ENCODE measurements at regions not wholly inside any gene's neighbourhood (a gene's known extent, or its start where the extent isn't known, plus 50 kb on each side); places are given as distances from the start of the nearest gene placed in this dataset.
"Not testable (repeated sequence)": the region's sequence is repeated elsewhere in the genome, so short reads cannot be mapped to it uniquely, and the experiment has no call there.

GRCh38 chr6:153302133-153302532 lies 171.1 kb upstream of the RGS17 start:
- Histone ChIP-seq H3K9me3 (ENCODE audit: control insufficient read depth in 2 of 3, low read length in 3 of 3) (no peaks in the 10 kb centered on the region), H3K4me3 (ENCODE audit: low read length) (no peak overlapping the region), H3K27me3 (ENCODE audit: control insufficient read depth in 2 of 2, insufficient read depth in 2 of 2, low read length in 2 of 2) (no peaks in the 10 kb centered on the region), H3K27ac (ENCODE audit: low read depth, low read length) (no peak overlapping the region), H3K4me1 (ENCODE audit: control insufficient read depth in 2 of 2, insufficient read depth in 2 of 2, low read length in 2 of 2) (no peaks in the 10 kb centered on the region), H3K36me3 (ENCODE audit: control insufficient read depth in 2 of 3, insufficient read depth in 3 of 3, low read length in 3 of 3) (no peaks in the 10 kb centered on the region)
- Mint-ChIP-seq H3K27me3 (peaks cover 0 to 13% (median 8%) of the 10 kb centered on the region in 5 donors), H3K4me1 (no peaks in the 10 kb centered on the region), H3K27ac (no peak overlapping the region), H3K9me3 (peaks cover 0 to 2% (median 0%) of the 10 kb centered on the region in 11 donors), H3K4me3 (no peak overlapping the region), H3K36me3 (peaks cover 0 to 4% (median 0%) of the 10 kb centered on the region in 5 donors)
- intact Hi-C loops (cut with micrococcal nuclease): no loop called here
- CTCF ChIA-PET: no interaction called here
- POLR2A ChIA-PET: no interaction called here
- no peak for ATAC-seq
- no peak for DNase-seq

- DNase-seq (no peak), ATAC-seq (no peak)
- Mint-ChIP-seq H3K4me1 (no peaks in the 10 kb centered on the region), H3K27ac (no peak overlapping the region), H3K36me3 (peaks cover 0 to 4% (median 0%) of the 10 kb centered on the region in 5 donors), H3K27me3 (peaks cover 0 to 13% (median 8%) of the 10 kb centered on the region in 5 donors), H3K4me3 (no peak overlapping the region), H3K9me3 (peaks cover 0 to 2% (median 0%) of the 10 kb centered on the region in 11 donors)
- no peaks in the 10 kb centered on the region for H3K9me3 ChIP-seq (ENCODE audit: control insufficient read depth in 2 of 3, low read length in 3 of 3)
- H3K4me3 ChIP-seq (ENCODE audit: low read length): no peak overlapping the region
- POLR2A ChIA-PET: no interaction called here
- intact Hi-C loops (cut with micrococcal nuclease): no loop called here
- no peaks in the 10 kb centered on the region for H3K27me3 ChIP-seq (ENCODE audit: control insufficient read depth in 2 of 2, insufficient read depth in 2 of 2, low read length in 2 of 2)
- H3K27ac ChIP-seq (ENCODE audit: low read depth, low read length): no peak overlapping the region
- CTCF ChIA-PET: no interaction called here
- no peaks in the 10 kb centered on the region for H3K4me1 ChIP-seq (ENCODE audit: control insufficient read depth in 2 of 2, insufficient read depth in 2 of 2, low read length in 2 of 2)
- no peaks in the 10 kb centered on the region for H3K36me3 ChIP-seq (ENCODE audit: control insufficient read depth in 2 of 3, insufficient read depth in 3 of 3, low read length in 3 of 3)
Measured at GRCh38 chr6:153301602-153302001, 170.5 kb upstream of the RGS17 start.

GRCh38 chr6:153282456-153282855 lies 151.4 kb upstream of the RGS17 start:
- H3K27ac Mint-ChIP-seq; DNase-seq; CTCF ChIA-PET; H3K27ac ChIP-seq (ENCODE audit: low read depth, low read length); H3K36me3 Mint-ChIP-seq; intact Hi-C loops (cut with micrococcal nuclease); H3K4me1 ChIP-seq (ENCODE audit: control insufficient read depth in 2 of 2, insufficient read depth in 2 of 2, low read length in 2 of 2); H3K27me3 ChIP-seq (ENCODE audit: control insufficient read depth in 2 of 2, insufficient read depth in 2 of 2, low read length in 2 of 2); H3K9me3 ChIP-seq (ENCODE audit: control insufficient read depth in 2 of 3, low read length in 3 of 3); ATAC-seq; H3K4me3 Mint-ChIP-seq; H3K4me3 ChIP-seq (ENCODE audit: low read length); H3K4me1 Mint-ChIP-seq; H3K27me3 Mint-ChIP-seq; POLR2A ChIA-PET; H3K36me3 ChIP-seq (ENCODE audit: control insufficient read depth in 2 of 3, insufficient read depth in 3 of 3, low read length in 3 of 3); H3K9me3 Mint-ChIP-seq: not testable (repeated sequence)

GRCh38 chr6:153275997-153276396 lies 144.9 kb upstream of the RGS17 start:
- Mint-ChIP-seq H3K9me3 (peaks cover 0 to 3% (median 0%) of the 10 kb centered on the region in 11 donors), H3K4me3 (no peak overlapping the region), H3K4me1 (no peaks in the 10 kb centered on the region), H3K27me3 (peaks cover 0 to 24% (median 0%) of the 10 kb centered on the region in 5 donors), H3K27ac (no peak overlapping the region), H3K36me3 (no peaks in the 10 kb centered on the region)
- intact Hi-C loops (cut with micrococcal nuclease): no loop called here
- H3K9me3 ChIP-seq (ENCODE audit: control insufficient read depth in 2 of 3, low read length in 3 of 3): no peaks in the 10 kb centered on the region
- H3K36me3 ChIP-seq (ENCODE audit: control insufficient read depth in 2 of 3, insufficient read depth in 3 of 3, low read length in 3 of 3): no peaks in the 10 kb centered on the region
- CTCF ChIA-PET: no interaction called here
- H3K27ac ChIP-seq (ENCODE audit: low read depth, low read length): no peak overlapping the region
- no peak overlapping the region for H3K4me3 ChIP-seq (ENCODE audit: low read length)
- no peaks in the 10 kb centered on the region for H3K27me3 ChIP-seq (ENCODE audit: control insufficient read depth in 2 of 2, insufficient read depth in 2 of 2, low read length in 2 of 2)
- POLR2A ChIA-PET: no interaction called here
- DNase-seq (no peak), ATAC-seq (no peak)
- no peaks in the 10 kb centered on the region for H3K4me1 ChIP-seq (ENCODE audit: control insufficient read depth in 2 of 2, insufficient read depth in 2 of 2, low read length in 2 of 2)

GRCh38 chr6:153272201-153272980 lies 141.3 kb upstream of the RGS17 start:
- DNase-seq: no peak
- ChIA-PET CTCF (no interaction called here), POLR2A (no interaction called here)
- no peaks in the 10 kb centered on the region for H3K4me1 Mint-ChIP-seq
- no peak for ATAC-seq
- no peaks in the 10 kb centered on the region for H3K27me3 ChIP-seq (ENCODE audit: control insufficient read depth in 2 of 2, insufficient read depth in 2 of 2, low read length in 2 of 2)
- no peak overlapping the region for H3K4me3 Mint-ChIP-seq
- peaks cover 0 to 4% (median 0%) of the 10 kb centered on the region in 11 donors for H3K9me3 Mint-ChIP-seq
- H3K27ac Mint-ChIP-seq: no peak overlapping the region
- H3K27me3 Mint-ChIP-seq: peaks cover 0 to 23% (median 0%) of the 10 kb centered on the region in 5 donors
- H3K36me3 Mint-ChIP-seq: no peaks in the 10 kb centered on the region
- no peak overlapping the region for H3K4me3 ChIP-seq (ENCODE audit: low read length)
- intact Hi-C loops (cut with micrococcal nuclease): no loop called here
- no peaks in the 10 kb centered on the region for H3K36me3 ChIP-seq (ENCODE audit: control insufficient read depth in 2 of 3, insufficient read depth in 3 of 3, low read length in 3 of 3)
- H3K9me3 ChIP-seq (ENCODE audit: control insufficient read depth in 2 of 3, low read length in 3 of 3): no peaks in the 10 kb centered on the region
- no peak overlapping the region for H3K27ac ChIP-seq (ENCODE audit: low read depth, low read length)
- H3K4me1 ChIP-seq (ENCODE audit: control insufficient read depth in 2 of 2, insufficient read depth in 2 of 2, low read length in 2 of 2): no peaks in the 10 kb centered on the region

- Mint-ChIP-seq H3K4me1 (no peaks in the 10 kb centered on the region), H3K9me3 (peaks cover 0 to 7% (median 3%) of the 10 kb centered on the region in 11 donors), H3K27ac (no peak overlapping the region), H3K4me3 (no peak overlapping the region), H3K27me3 (peaks cover 0 to 15% (median 2%) of the 10 kb centered on the region in 5 donors), H3K36me3 (no peaks in the 10 kb centered on the region)
- Histone ChIP-seq H3K4me3 (ENCODE audit: low read length) (no peak overlapping the region), H3K27ac (ENCODE audit: low read depth, low read length) (no peak overlapping the region), H3K27me3 (ENCODE audit: control insufficient read depth in 2 of 2, insufficient read depth in 2 of 2, low read length in 2 of 2) (no peaks in the 10 kb centered on the region), H3K9me3 (ENCODE audit: control insufficient read depth in 2 of 3, low read length in 3 of 3) (no peaks in the 10 kb centered on the region), H3K4me1 (ENCODE audit: control insufficient read depth in 2 of 2, insufficient read depth in 2 of 2, low read length in 2 of 2) (no peaks in the 10 kb centered on the region), H3K36me3 (ENCODE audit: control insufficient read depth in 2 of 3, insufficient read depth in 3 of 3, low read length in 3 of 3) (no peaks in the 10 kb centered on the region)
- CTCF ChIA-PET: no interaction called here
- POLR2A ChIA-PET: no interaction called here
- DNase-seq (no peak), ATAC-seq (no peak)
- intact Hi-C loops (cut with micrococcal nuclease): no loop called here
Measured at GRCh38 chr6:153263489-153263888, 132.4 kb upstream of the RGS17 start.

GRCh38 chr6:153251326-153251725 lies 120.2 kb upstream of the RGS17 start:
- Mint-ChIP-seq H3K27ac (no peak overlapping the region), H3K4me3 (no peak overlapping the region), H3K9me3 (peaks cover 0 to 1% (median 0%) of the 10 kb centered on the region in 11 donors), H3K27me3 (peaks cover 0 to 5% (median 0%) of the 10 kb centered on the region in 5 donors), H3K4me1 (no peaks in the 10 kb centered on the region), H3K36me3 (no peaks in the 10 kb centered on the region)
- ATAC-seq: no peak
- Histone ChIP-seq H3K27ac (ENCODE audit: low read depth, low read length) (no peak overlapping the region), H3K4me1 (ENCODE audit: control insufficient read depth in 2 of 2, insufficient read depth in 2 of 2, low read length in 2 of 2) (no peaks in the 10 kb centered on the region), H3K27me3 (ENCODE audit: control insufficient read depth in 2 of 2, insufficient read depth in 2 of 2, low read length in 2 of 2) (no peaks in the 10 kb centered on the region), H3K36me3 (ENCODE audit: control insufficient read depth in 2 of 3, insufficient read depth in 3 of 3, low read length in 3 of 3) (no peaks in the 10 kb centered on the region), H3K9me3 (ENCODE audit: control insufficient read depth in 2 of 3, low read length in 3 of 3) (no peaks in the 10 kb centered on the region), H3K4me3 (ENCODE audit: low read length) (no peak overlapping the region)
- DNase-seq: no peak
- ChIA-PET POLR2A (no interaction called here), CTCF (no interaction called here)
- intact Hi-C loops (cut with micrococcal nuclease): no loop called here

Measured in naive thymus-derived CD4-positive, alpha-beta T cell (primary cell).